ENCODE measurements at regions not wholly inside any gene's neighbourhood (a gene's known extent, or its start where the extent isn't known, plus 50 kb on each side); places are given as distances from the start of the nearest gene placed in this dataset.

- Histone ChIP-seq H3K9me3 (ENCODE audit: control insufficient read depth in 1 of 2, insufficient read depth in 1 of 2, low read length in 2 of 2) (peaks cover 0 to 3% of the 10 kb centered on the region in 2 experiments), H3K27me3 (ENCODE audit: control insufficient read depth in 1 of 2, insufficient read depth in 2 of 2, low read length in 2 of 2) (no peaks in the 10 kb centered on the region), H3K4me1 (ENCODE audit: insufficient read depth, low read length) (no peaks in the 10 kb centered on the region), H3K4me3 (ENCODE audit: low read length) (no peak overlapping the region), H3K36me3 (ENCODE audit: insufficient read depth, low read length) (no peaks in the 10 kb centered on the region), H3K27ac (ENCODE audit: low read depth in 1 of 2, low read length in 2 of 2) (no peak overlapping the region)
- intact Hi-C loops (cut with DNase I, micrococcal nuclease) = no loop called here
- no peaks in the 10 kb centered on the region for H3K27me3 Mint-ChIP-seq
- ATAC-seq (ENCODE audit: poor library complexity) (no peak), DNase-seq (no peak)
- no peaks in the 10 kb centered on the region for H3K4me1 Mint-ChIP-seq (ENCODE audit: low read depth)
- no peaks in the 10 kb centered on the region for H3K36me3 Mint-ChIP-seq (ENCODE audit: low read depth)
- ChIA-PET POLR2A (no interaction called here), CTCF (no interaction called here)
- TF ChIP-seq, protein P1, sequence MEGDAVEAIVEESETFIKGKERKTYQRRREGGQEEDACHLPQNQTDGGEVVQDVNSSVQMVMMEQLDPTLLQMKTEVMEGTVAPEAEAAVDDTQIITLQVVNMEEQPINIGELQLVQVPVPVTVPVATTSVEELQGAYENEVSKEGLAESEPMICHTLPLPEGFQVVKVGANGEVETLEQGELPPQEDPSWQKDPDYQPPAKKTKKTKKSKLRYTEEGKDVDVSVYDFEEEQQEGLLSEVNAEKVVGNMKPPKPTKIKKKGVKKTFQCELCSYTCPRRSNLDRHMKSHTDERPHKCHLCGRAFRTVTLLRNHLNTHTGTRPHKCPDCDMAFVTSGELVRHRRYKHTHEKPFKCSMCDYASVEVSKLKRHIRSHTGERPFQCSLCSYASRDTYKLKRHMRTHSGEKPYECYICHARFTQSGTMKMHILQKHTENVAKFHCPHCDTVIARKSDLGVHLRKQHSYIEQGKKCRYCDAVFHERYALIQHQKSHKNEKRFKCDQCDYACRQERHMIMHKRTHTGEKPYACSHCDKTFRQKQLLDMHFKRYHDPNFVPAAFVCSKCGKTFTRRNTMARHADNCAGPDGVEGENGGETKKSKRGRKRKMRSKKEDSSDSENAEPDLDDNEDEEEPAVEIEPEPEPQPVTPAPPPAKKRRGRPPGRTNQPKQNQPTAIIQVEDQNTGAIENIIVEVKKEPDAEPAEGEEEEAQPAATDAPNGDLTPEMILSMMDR (IDR thresholded peaks at IDR 0.05) = no peak
- no peak overlapping the region for H3K27ac Mint-ChIP-seq
- H3K4me3 Mint-ChIP-seq = no peak overlapping the region
- peaks cover 4% of the 10 kb centered on the region for H3K9me3 Mint-ChIP-seq
These were observed 260.3 kb upstream of the FAM83B start for GRCh38 chr6:54586251-54586650.

- Histone ChIP-seq H3K27ac (ENCODE audit: low read depth in 1 of 2, low read length in 2 of 2) (no peak overlapping the region), H3K27me3 (ENCODE audit: control insufficient read depth in 1 of 2, insufficient read depth in 2 of 2, low read length in 2 of 2) (no peaks in the 10 kb centered on the region), H3K4me1 (ENCODE audit: insufficient read depth, low read length) (no peaks in the 10 kb centered on the region), H3K9me3 (ENCODE audit: control insufficient read depth in 1 of 2, insufficient read depth in 1 of 2, low read length in 2 of 2) (peaks cover 0 to 3% of the 10 kb centered on the region in 2 experiments), H3K36me3 (ENCODE audit: insufficient read depth, low read length) (no peaks in the 10 kb centered on the region), H3K4me3 (ENCODE audit: low read length) (no peak overlapping the region)
- Mint-ChIP-seq H3K27me3 (no peaks in the 10 kb centered on the region), H3K9me3 (peaks cover 4% of the 10 kb centered on the region), H3K4me3 (no peak overlapping the region), H3K27ac (no peak overlapping the region), H3K4me1 (ENCODE audit: low read depth) (no peaks in the 10 kb centered on the region), H3K36me3 (ENCODE audit: low read depth) (no peaks in the 10 kb centered on the region)
- CTCF ChIA-PET = no interaction called here
- TF ChIP-seq, protein P1 (IDR thresholded peaks at IDR 0.05) = no peak
- intact Hi-C loops (cut with DNase I, micrococcal nuclease) = no loop called here
- DNase-seq (no peak), ATAC-seq (ENCODE audit: poor library complexity) (no peak)
- POLR2A ChIA-PET = no interaction called here
These were observed 259.3 kb upstream of the FAM83B start for GRCh38 chr6:54587277-54587676.

GRCh38 chr6:54588176-54588575, 258.4 kb upstream of the FAM83B start:
- POLR2A ChIA-PET = no interaction called here
- no peaks in the 10 kb centered on the region for H3K27me3 ChIP-seq (ENCODE audit: control insufficient read depth in 1 of 2, insufficient read depth in 2 of 2, low read length in 2 of 2)
- no peaks in the 10 kb centered on the region for H3K36me3 Mint-ChIP-seq (ENCODE audit: low read depth)
- no peak overlapping the region for H3K4me3 ChIP-seq (ENCODE audit: low read length)
- no peak for DNase-seq
- intact Hi-C loops (cut with DNase I, micrococcal nuclease) = no loop called here
- CTCF ChIA-PET = no interaction called here
- peaks cover 0 to 3% of the 10 kb centered on the region in 2 experiments for H3K9me3 ChIP-seq (ENCODE audit: control insufficient read depth in 1 of 2, insufficient read depth in 1 of 2, low read length in 2 of 2)
- ATAC-seq (ENCODE audit: poor library complexity) = no peak
- H3K36me3 ChIP-seq (ENCODE audit: insufficient read depth, low read length) = no peaks in the 10 kb centered on the region
- no peaks in the 10 kb centered on the region for H3K27me3 Mint-ChIP-seq
- H3K9me3 Mint-ChIP-seq = peaks cover 2% of the 10 kb centered on the region
- H3K4me3 Mint-ChIP-seq = no peak overlapping the region
- no peak overlapping the region for H3K27ac ChIP-seq (ENCODE audit: low read depth in 1 of 2, low read length in 2 of 2)
- no peak overlapping the region for H3K27ac Mint-ChIP-seq
- TF ChIP-seq, protein P1 (IDR thresholded peaks at IDR 0.05) = no peak
- no peaks in the 10 kb centered on the region for H3K4me1 ChIP-seq (ENCODE audit: insufficient read depth, low read length)
- H3K4me1 Mint-ChIP-seq (ENCODE audit: low read depth) = no peaks in the 10 kb centered on the region

Data from CD4-positive, alpha-beta T cell (primary cell).